ENCODE measurements at regions not wholly inside any gene's neighbourhood (a gene's known extent, or its start where the extent isn't known, plus 50 kb on each side); places are given as distances from the start of the nearest gene placed in this dataset.

DNA sequence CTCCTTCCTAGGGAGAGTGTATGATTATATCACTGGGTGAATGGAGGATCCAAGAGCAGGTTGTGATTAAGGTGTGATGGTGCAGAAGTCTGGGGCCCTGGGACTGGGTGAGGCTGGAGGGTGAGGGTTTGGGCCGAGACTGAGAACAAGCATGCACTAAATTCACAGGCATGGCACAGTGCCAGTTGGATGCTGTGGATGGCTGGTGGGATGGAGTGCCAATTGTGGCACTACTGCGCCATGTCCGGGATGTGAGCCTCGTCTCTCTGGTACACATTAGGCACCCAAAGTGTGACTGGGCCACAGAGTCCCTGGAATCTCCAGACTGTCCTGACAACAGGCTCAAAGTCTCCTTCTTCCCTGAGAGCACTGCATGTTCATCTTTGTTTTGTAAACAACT lies 208.1 kb downstream of the EMX2 start:
- DNase-seq (ENCODE audit: low spot score), result no peak

GRCh38 chr10:117751259-117751658 lies 208.7 kb downstream of the EMX2 start:
- DNase-seq (ENCODE audit: low spot score), result no peak

- DNase-seq (ENCODE audit: low spot score), result no peak
These were observed 209.6 kb downstream of the EMX2 start for GRCh38 chr10:117752103-117752502.

- no peak for DNase-seq (ENCODE audit: low spot score)
These were observed 212.5 kb downstream of the EMX2 start for GRCh38 chr10:117754770-117755658.

- DNase-seq (ENCODE audit: low spot score), result no peak
These were observed 213.1 kb downstream of the EMX2 start for GRCh38 chr10:117755659-117756014.

GRCh38 chr10:117757086-117757720 lies 214.7 kb downstream of the EMX2 start:
- DNase-seq (ENCODE audit: low spot score), result no peak

GRCh38 chr10:117759266-117759665 lies 216.7 kb downstream of the EMX2 start:
- DNase-seq (ENCODE audit: low spot score), result no peak

GRCh38 chr10:117761695-117762094 lies 219.1 kb downstream of the EMX2 start:
- no peak for DNase-seq (ENCODE audit: low spot score)

GRCh38 chr10:117762126-117762818 lies 219.7 kb downstream of the EMX2 start:
- DNase-seq (ENCODE audit: low spot score), result no peak

GRCh38 chr10:117762819-117763172 lies 220.2 kb downstream of the EMX2 start:
- peak; percentile 70 for DNase-seq (ENCODE audit: low spot score)

DNA sequence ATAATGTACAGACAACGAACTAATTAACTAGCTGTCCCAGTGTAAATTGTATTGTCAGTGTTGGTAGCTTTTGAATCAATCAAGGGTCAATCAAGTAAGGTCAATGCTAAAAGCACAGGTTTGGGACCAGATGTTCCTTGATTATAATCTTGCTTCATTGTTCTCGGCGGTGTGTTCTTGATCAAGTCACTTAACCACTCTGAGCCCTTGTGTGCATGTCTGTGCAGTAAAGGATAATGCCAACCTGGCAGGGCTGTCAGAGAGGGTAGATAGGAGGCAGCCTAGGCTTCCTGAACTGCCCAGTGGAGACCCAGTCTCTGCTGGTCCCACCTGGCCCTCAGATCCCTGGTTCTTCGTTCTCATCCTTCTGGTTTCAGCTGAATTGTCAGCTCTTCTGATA lies 221.0 kb downstream of the EMX2 start:
- DNase-seq (ENCODE audit: low spot score), result no peak

DNA sequence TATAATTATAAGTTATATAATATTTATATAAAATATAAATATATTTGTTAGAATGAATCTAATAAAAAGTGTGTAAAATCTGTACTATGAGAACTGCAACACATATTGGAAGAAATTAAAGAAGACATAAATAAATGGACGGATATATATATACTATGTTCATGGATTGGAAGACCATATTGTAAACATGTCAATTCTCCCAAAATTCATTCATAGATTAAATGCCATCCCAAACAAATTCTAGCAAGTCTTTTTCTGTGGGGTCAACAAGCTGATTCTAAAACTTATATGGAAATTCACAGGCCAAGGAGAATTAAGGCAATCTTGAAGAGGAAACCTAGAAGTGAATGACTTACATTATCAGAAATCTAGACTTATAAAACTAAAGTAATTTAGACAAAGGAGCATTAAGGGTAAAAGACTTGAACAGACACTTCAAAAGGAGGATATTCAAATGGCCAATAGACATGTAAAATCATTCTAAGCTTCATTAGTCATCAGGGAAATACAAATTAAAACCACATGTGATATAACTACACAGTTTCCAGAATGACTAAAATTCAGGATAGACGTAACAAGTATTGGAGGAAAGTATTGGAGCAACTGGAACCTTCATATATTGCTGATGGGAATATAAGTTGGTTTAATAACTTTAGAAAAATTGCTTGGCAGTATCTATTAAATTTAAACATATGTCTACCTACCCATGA lies 225.9 kb downstream of the EMX2 start:
- DNase-seq (ENCODE audit: low spot score), result no peak

GRCh38 chr10:117775526-117775925 lies 233.0 kb downstream of the EMX2 start:
- DNase-seq (ENCODE audit: low spot score), result no peak

GRCh38 chr10:117777222-117777621 lies 234.7 kb downstream of the EMX2 start:
- peak; percentile 88 for DNase-seq (ENCODE audit: low spot score)

GRCh38 chr10:117778241-117778640 lies 235.7 kb downstream of the EMX2 start:
- no peak for DNase-seq (ENCODE audit: low spot score)

DNA sequence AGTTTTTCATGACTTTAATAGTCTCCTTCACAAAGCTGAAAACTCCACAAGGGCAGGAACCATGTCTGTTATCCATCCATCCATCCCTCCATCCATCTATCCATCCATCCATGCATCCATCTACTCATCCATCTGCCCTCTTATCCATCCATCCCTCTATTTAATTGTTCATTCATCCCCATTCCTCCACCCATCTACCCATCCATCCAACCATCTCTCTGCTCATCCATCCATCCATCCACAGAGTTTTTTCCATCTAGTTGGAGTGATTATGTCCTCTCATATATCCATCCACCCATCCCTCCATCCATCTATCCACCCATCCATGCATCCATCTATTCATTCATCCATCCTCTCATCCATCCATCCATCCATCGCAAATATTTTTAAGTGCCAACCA lies 237.9 kb downstream of the EMX2 start:
- no peak for DNase-seq (ENCODE audit: low spot score)

DNA sequence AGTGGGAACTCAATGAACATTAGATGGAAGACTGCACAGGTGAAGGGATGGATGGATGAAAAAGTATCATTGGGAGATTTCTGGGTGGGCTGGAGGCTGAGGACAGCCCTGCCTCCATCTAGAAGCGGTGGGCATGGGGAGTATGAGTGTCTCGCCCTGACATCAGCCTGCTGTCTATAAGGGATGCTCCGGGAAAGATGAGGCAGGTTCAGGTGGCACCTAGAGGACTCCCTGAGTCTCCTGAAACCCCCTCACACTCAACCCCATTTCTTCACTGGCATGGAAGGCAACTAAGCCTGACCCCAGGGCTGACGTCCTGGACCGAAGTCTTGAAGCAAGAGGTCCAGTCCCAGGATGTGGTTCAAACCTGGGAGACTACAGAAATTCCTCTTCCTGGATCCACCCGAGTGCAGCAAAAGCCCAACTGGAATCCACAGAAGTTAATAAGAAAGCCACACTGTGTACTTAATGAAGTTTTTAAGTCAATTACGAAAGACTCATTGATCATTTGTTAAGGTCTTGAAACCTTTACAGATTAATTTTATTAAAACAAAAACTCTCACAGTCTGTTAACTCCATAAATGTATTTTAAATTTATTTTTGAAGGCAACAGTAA lies 238.8 kb downstream of the EMX2 start:
- peak; percentile 39 for DNase-seq (ENCODE audit: low spot score)

DNA sequence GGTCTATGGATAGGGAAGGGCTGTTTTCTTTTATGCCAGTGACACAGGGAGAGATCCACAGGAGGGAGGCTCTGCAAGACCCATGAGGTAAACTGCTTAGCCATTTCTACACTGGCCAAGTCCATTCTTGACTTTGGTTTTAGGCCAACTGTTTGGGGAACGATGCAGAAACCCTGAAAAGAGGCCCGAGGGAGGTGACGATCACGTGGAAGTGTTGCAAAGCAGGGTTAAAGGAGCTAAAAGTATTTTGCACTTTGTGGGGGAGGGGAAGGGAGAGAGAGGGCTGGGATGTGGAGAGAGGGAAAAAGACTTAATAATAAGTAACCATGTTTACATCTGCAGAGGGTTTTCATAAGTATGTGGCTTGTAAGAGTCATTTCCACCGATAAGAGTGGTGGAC lies 239.7 kb downstream of the EMX2 start:
- peak; percentile 51 for DNase-seq (ENCODE audit: low spot score)

DNA sequence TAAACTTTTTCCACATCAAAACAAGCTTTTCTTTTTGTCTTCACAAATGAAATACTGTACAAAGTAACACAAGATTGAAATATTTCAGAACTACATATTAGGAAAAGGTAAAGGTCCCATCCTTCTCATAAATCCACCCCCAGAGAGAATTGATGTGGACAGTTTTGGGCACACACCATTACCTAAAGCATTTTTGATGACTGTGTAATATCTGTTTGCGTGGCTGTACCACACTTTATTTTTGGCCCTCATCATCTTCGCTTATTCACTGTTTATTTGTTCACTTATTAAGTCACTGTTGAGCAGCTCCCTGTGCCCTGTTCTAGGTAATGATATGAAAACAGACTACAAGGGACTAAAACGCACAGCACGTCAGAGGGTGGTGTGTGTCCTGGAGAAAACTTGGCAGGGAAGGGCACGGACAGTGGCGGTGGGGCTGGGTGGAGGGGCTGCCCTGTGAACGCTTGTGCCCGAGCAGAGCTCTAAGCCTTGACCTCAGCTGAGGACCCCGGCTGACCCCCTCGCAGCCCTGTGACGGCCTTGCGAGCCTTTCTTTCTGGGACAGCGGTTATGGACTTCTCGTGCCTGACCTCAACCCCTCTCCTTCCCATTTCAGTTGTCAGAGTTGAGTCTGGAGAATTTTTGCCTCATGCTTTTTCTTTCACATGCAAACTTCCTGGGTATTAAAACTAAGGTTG lies 241.3 kb downstream of the EMX2 start:
- peak; percentile 64 for DNase-seq (ENCODE audit: low spot score)

- DNase-seq (ENCODE audit: low spot score), result no peak
These were observed 242.2 kb downstream of the EMX2 start for GRCh38 chr10:117784776-117785175.

GRCh38 chr10:117788911-117789310 lies 246.4 kb downstream of the EMX2 start:
- peak; percentile 65 for DNase-seq (ENCODE audit: low spot score)
